NCI-H128 (cell line): ENCODE measurements at regions not wholly inside any gene's neighbourhood (a gene's known extent, or its start where the extent isn't known, plus 50 kb on each side); places are given as distances from the start of the nearest gene placed in this dataset.
"Not testable (repeated sequence)": the region's sequence is repeated elsewhere in the genome, so short reads cannot be mapped to it uniquely, and the experiment has no call there.

ENCODE experiments used
- DNase-seq: peaks from one replicate; lab custom pipeline; 2025; ENCODE audit not compliant: unreplicated experiment; lab: John Stamatoyannopoulos, UW

DNA sequence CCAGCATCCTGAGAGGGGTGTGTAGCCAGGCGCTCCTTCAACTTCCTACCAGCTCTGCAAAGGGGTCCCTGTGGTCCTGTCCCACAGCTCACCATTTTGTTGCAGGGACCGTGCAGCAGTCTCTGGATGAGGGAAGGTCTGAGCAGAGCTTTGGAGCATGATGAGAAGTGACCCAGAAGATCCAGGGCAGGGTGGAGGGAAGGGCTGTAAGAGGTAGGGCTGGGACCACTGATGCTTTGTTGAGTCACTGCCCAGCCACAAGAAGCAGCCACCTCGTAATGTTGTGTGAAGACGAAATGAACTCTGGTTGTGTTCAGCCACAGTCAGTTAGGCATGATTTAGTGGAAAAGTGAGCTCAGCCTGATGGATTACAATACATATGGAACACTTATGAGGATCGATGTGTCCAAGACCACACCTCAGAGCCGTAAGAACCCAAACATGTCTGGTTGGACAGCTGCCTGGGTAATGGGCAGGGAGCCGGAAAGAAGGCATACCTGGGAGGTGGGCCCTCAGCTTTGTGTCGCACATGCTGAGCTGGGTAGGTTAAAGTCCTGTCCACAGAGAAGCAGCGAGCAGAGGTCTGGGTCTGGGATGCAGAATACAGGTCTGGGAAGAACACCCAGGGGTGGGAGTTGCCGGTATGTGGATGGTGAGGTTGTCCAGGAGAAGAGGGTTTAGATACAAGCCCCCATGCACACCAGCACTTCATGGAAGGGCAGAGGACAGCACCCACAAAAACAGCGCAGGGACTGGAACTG is 250.1 kb downstream of the GADD45G start:
- no peak for DNase-seq

DNA sequence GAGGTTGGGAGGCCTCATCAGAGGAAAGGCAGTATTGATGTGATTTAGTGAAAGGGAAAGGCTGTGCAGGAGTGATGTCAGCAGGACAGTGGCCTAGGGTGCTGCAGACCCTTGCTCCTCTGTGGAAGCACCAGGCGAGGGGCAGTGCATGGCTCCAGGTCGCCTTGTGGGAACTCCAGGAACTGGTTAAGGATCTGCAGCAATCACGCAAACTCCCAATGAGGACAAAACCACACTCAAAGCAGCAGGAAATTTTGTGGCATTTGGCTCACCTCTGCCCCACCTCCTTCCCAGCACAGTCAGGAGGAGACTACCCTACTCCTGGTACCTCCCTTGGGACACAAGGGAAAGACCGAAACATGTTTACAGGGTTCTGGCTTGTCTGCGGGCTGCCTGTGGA is 251.5 kb downstream of the GADD45G start:
- not testable (repeated sequence) for DNase-seq

GRCh38 chr9:89856950-89857349 is 252.1 kb downstream of the GADD45G start:
- DNase-seq = not testable (repeated sequence)

DNA sequence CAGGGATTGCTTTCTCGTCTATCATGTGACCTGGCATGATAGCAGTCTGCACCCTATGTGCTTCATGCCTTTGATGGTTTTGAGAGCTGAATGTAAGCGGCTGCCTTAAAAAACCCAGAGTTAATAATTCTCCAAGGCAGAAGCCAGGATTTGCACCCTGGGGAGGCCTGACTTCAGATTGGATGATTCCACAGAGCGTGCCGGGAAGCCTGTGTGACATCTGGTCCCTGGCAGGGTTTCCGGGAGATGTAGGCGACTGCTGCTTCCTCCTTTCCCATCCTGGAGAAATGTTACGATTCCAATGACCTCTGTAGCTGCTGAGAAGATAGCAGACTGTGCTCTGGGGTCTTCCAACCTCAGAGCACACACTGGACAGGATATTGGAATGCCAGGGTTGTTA is 255.0 kb downstream of the GADD45G start:
- not testable (repeated sequence) for DNase-seq

DNA sequence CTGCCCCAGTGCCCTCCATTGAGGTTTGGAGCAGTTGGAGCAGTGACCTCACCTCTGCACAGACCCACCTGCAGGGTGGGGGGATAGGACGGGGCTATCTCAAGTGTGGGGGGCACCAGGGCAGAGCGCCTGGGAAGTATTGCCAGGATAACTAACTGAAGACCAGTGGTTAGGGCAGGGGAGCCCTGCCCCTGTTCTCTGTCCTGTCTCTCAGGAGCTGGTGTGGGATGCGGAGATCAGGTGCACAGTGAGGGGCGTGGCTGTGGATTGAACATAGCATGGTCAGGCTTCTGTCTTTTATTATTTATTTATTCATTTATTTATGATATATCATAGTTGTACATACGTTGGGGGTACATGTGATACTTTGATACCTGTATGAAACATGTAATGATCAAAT is 256.6 kb downstream of the GADD45G start:
- not testable (repeated sequence) for DNase-seq

- no peak for DNase-seq
Measured at GRCh38 chr9:89862316-89862715, 257.5 kb downstream of the GADD45G start.

- DNase-seq = no peak
Measured at GRCh38 chr9:89863141-89863540, 258.3 kb downstream of the GADD45G start.

GRCh38 chr9:89863837-89864236 is 259.0 kb downstream of the GADD45G start:
- DNase-seq = no peak

GRCh38 chr9:89864257-89864656 is 259.4 kb downstream of the GADD45G start:
- no peak for DNase-seq

- DNase-seq = no peak
Measured at GRCh38 chr9:89864731-89865130, 259.9 kb downstream of the GADD45G start.

DNA sequence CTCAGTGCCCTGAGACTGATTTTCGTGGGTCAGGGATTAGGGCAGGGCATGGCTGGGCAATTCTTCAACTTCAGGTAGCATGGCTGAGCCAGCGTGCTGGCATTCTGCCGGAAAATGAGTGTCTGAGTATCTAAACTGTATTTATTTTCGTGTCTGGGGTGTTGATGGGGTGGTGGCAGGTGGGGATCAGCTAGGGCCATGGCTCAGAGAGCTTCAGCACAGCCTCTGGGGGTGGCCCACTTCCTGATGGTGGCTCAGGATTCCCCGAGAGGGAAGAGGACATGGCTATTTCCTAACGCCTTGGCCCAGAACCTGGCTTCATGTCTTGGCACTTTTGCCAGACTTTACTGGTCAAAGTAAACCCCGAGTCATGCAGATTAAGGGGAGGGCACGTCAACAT is 260.5 kb downstream of the GADD45G start:
- no peak for DNase-seq

DNA sequence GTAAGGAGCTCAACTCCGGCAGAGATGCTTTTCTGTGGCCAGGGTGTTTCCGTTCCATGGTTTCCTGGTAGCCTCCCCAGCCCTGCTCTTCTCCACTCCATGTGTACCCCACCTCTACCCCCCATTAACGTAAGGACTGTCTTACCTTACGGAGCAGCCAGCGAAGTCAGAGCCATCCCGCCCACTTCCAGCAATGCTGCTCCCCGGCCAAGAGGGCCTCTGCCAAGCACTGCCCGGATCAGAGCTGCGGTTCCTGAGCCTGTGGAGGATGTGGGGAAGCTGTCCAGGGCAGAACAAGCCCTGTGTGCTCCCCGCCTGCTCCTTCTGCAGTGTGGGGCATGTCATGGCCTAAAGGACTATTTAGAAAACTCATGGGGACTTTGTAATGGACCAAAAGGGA is 261.2 kb downstream of the GADD45G start:
- no peak for DNase-seq

DNA sequence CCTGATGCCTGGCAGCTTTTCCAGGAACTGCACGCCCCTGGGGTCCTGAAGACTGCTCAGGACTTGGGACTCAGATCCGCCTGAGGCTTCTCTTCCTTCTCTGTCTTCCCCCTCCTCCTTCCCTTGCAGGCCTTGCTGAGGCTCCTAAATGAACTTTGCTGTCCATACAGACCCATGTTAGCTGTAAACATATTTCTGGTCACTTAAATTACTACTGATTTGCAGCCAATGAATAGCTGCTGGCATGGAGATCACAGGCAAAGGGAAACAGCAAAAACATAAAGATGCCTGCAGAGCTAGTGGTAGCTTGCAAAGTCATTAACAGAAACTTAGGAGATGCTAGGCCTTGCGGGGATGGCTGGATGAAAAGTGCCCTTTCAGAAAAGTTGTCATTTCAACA is 261.9 kb downstream of the GADD45G start:
- no peak for DNase-seq

GRCh38 chr9:89868100-89868499 is 263.3 kb downstream of the GADD45G start:
- DNase-seq = no peak

GRCh38 chr9:89869793-89870580 is 265.2 kb downstream of the GADD45G start:
- no peak for DNase-seq

DNA sequence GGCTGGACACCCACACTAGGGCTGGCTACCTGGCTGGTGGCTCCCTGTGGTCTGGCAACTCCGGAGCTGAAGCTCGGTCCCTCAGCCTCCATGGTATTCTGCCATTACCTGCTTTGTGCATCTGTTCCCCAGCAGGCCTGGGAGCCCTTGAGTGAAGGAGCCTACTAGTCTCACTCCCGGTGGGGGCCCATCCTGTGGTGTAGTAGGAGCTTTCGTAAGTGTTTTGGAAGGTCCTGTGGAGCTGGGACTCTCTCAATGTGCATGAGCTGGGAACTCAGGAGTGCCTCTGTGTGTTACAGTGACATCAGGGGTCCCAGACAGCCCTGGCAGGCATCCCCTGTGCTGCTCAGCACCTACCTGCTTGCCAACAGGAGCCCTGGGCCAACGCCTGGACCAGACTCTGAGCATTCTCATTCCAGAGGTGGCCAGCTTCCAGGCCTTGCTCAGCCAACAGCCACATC is 267.1 kb downstream of the GADD45G start:
- no peak for DNase-seq

GRCh38 chr9:89872426-89872912 is 267.7 kb downstream of the GADD45G start:
- no peak for DNase-seq

- DNase-seq = no peak
Measured at GRCh38 chr9:89872913-89873707, 268.3 kb downstream of the GADD45G start.

- DNase-seq = no peak
Measured at GRCh38 chr9:89873801-89874200, 269.0 kb downstream of the GADD45G start.

DNA sequence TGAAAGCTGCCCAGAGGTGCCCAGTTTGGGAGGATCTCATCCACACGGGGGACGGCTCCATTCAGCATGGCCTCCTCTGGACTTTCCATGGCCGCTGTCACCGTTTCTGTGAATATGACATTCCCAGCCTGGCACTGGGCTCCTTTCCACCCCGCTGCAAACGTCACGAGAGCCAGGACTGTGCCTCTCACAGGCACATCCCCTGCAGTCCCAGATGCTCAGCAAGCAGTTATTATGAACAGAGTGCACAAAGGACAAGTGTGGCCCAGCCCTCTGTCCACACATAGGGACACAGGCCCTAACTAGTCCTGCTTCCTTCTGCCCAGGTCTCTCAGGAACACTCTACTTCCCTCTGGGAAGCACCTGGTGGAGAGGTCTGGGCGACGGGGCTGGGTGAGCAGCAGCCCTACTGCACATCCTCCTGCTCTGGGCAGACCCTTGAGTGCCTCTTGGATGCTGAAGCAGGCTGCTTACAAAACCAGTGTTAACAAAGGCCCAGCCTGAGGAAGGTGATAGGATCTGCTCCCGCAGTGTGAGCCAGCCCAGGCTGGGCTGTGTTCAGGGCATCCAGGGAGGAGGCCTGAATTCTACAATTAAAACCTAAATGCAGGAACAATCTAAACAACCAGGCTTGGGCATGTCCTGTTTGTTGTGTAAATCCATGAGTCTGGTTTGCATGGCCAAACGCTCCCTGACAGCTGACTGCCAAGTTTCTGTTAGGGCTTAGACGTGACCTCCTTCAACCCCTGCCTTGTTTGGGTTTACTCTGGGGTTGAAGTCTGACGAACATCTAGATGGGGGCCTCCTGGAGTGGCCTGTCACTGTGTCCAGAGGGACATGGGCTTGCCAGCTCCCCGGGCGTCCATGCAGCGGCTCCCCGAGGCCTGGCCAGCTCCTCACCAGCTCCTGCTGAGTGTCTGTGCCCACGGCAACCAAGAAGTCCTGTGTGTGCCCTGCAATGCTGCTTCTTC is 269.8 kb downstream of the GADD45G start:
- no peak for DNase-seq
